GM12864 (cell line): ENCODE measurements at regions not wholly inside any gene's neighbourhood (a gene's known extent, or its start where the extent isn't known, plus 50 kb on each side); places are given as distances from the start of the nearest gene placed in this dataset.
"Not testable (repeated sequence)": the region's sequence is repeated elsewhere in the genome, so short reads cannot be mapped to it uniquely, and the experiment has no call there.

Source experiments
- DNase-seq: peaks from one replicate; pipeline ENCODE4 v3.0.0-alpha.2; 2011; ENCODE audit warnings: low read depth
- H3K4me3 ChIP-seq: 2 replicates; pipeline ENCODE4 v1.5.1; 2011; ENCODE audit warnings: mild to moderate bottlenecking, low read depth, low read length, control low read depth
- CTCF ChIP-seq: IDR thresholded peaks from 2 replicates; pipeline ENCODE4 v1.5.1; 2011; ENCODE audit warnings: low read depth, mild to moderate bottlenecking, moderate library complexity, low read length, control low read depth, inconsistent platforms; ENCODE audit errors: missing control alignments

DNA sequence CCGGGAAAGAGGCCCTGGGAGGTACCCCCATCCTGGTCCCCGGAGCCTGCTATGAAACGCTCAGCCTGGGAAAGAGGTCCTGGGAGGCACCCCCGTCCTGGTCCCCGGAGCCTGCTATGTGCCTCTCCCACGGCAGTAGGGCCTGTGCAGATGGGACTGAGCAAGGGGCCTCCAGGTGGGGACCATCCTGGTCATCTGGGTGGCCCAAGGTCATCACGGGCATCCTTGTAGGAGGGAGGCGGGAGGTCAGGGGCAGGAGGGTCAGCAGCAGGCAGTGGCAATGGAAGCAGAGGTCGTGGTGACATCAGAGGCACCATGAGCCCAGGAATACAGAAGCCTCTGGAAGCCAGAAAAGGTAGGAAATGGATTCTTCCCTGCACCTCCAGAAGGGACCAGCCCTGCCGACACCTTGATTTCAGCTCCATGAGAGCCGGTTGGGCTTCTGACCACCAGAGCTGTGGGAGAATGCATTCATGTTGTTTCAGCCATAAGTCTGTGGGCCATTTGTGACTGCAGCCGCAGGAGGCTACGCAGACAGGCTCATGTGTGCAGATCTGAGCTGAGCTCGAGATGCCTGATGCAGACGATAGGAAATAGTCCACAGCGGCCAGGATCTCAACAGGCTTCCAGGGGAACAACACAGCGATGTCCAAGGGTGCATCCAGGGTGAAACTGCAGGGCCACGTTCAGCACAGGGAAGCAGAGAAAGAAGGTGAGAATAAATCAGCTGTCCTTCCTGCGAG, 190.7 kb downstream of the LAT start:
- H3K4me3 ChIP-seq, DNase-seq: not testable (repeated sequence)

DNA sequence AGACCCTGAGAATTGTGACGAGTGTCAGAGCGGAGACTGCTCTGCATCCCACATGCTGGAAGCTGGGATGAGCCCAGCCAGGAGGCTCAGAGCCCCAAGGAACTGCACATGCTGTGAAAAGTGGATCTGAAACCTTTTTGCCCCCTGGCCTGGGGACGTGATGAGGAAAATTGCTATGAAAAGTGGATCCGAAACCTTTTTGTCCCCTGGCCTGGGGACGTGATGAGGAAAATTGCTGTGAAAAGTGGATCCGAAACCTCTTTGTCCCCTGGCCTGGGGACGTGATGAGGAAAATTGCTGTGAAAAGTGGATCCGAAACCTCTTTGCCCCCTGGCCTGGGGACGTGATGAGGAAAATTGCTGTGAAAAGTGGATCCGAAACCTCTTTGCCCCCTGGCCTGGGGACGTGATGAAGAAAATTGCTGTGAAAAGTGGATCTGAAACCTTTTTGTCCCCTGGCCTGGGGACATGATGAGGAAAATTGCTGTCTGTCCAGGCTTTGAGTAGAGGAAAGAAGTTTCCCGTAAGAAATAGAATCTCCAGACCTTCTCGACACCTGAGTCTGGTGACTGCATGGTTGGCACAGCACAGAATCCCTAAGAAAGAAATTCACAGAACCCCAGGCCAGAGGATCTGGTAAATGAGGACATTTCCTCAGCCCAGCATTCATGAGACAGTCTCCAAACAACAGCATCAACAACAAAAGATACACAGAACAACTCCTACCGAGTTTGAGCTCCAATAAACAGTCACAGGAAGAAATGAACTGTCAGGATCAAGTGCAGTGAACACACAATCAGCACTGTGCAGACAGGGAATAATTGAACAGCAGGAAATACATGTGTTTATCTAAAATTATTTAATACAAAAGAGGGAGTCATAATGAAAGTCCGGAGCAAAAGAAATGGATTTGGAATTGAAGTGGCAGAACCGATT, 188.8 kb downstream of the LAT start:
- not testable (repeated sequence) for DNase-seq, H3K4me3 ChIP-seq

GRCh38 chr16:29172098-29172724, 187.4 kb downstream of the LAT start:
- not testable (repeated sequence) for H3K4me3 ChIP-seq, DNase-seq

DNA sequence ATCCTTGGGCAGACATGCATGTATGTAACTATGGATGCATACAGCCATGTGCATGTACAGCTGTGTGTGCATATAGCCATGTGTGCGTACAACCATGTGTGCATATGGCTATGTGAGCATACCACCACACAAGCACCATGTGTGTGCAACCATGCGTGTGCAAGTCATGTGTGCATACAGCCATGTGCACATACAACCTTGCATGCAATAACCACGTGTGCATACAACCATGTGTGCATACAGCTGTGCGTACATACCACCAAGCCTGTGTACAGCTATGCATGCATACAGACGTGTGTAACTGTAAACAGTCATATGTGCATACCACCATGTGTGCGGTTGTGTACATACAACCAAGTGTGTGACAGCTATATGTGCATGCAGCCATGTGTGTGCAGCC, 186.4 kb downstream of the LAT start:
- DNase-seq, H3K4me3 ChIP-seq: not testable (repeated sequence)

GRCh38 chr16:29170393-29171119, 185.7 kb downstream of the LAT start:
- H3K4me3 ChIP-seq, DNase-seq: not testable (repeated sequence)

GRCh38 chr16:29169295-29169994, 184.6 kb downstream of the LAT start:
- not testable (repeated sequence) for DNase-seq, H3K4me3 ChIP-seq

DNA sequence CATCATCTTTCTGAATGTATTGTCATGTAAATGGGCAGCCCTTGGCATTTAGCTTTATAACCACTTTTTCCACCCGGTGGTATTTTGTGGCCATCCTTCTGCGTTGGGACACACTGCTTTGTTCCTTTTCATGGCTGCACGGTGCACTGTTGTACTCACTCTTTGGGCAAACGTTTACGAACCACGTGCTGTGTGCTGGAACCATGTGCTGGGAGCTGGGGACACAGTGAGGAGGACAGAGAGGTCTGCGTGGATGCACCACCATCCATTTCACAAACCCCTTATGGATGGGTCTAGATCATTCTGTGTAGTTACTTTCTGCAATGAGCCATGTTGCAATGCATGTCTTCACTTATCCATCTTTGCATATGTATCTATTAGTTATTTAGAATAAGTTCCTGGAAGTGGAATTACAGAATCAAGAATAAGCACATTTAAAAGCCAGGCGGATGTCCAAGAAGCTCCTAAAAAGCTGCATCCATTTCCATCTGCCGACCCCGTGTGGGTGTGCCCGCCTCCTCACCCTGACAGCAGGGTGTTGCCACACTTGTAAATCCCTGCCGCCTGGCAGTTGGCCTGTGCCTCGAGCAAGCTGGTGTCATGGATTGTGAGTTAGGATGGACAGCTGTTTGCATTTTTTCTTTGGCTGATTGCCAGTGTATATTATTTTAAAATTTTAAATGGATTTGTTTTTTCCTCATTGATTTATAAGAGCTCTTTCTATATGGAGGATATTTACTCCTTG, 183.8 kb downstream of the LAT start:
- H3K4me3 ChIP-seq, DNase-seq: not testable (repeated sequence)

DNA sequence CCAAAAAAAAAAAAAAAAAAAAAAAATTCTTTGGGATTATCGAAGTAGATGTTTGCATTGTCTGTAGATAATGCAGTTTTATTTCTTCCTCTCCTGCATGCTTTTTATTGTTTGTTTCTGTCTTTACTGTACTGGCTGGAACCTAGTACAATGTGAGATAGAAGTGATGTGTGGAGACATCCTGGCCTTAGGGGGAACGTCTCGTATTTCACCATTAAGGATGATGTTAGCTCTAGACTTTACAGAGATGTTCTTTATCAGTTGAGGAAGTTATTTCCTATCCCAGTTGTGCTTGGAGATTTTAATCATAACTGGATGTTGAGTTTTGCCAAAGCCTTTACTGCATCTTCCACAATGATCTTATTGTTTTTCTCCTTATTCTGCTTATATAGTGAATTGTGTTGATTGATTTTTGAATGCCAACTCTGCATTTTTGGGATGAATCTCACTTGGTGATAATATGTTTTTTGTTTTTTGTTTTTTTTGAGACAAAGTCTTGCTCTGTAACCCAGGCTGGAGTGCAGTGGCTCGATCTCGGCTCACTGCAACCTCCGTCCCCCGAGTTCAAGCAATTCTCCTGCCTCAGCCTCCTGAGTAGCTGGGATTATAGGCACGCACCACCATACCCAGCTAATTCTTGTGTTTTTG, 179.7 kb downstream of the LAT start:
- DNase-seq, H3K4me3 ChIP-seq: not testable (repeated sequence)

DNA sequence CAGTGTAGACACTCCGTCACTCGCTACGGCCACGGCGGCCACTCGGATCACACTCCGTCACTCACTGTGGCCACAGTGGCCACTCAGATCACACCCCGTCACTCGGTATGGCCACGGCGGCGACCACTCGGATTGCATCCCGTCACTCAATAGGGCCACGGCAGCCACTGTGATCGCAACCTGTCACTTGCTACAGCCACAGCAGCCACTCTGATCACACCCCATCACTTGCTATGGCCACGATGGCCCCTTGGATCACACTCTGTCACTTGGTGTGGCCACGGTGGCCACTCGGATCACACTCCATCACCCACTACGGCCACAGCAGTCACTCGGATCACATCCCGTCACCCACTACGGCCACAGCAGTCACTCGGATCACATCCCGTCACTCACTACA, 175.3 kb downstream of the LAT start:
- H3K4me3 ChIP-seq, DNase-seq: not testable (repeated sequence)

GRCh38 chr16:29159603-29160002, 174.8 kb downstream of the LAT start:
- H3K4me3 ChIP-seq, DNase-seq: not testable (repeated sequence)

GRCh38 chr16:29158785-29159184, 173.9 kb downstream of the LAT start:
- TF ChIP-seq CTCF: no peak
- H3K4me3 ChIP-seq: no peak overlapping the region
- no peak for DNase-seq

DNA sequence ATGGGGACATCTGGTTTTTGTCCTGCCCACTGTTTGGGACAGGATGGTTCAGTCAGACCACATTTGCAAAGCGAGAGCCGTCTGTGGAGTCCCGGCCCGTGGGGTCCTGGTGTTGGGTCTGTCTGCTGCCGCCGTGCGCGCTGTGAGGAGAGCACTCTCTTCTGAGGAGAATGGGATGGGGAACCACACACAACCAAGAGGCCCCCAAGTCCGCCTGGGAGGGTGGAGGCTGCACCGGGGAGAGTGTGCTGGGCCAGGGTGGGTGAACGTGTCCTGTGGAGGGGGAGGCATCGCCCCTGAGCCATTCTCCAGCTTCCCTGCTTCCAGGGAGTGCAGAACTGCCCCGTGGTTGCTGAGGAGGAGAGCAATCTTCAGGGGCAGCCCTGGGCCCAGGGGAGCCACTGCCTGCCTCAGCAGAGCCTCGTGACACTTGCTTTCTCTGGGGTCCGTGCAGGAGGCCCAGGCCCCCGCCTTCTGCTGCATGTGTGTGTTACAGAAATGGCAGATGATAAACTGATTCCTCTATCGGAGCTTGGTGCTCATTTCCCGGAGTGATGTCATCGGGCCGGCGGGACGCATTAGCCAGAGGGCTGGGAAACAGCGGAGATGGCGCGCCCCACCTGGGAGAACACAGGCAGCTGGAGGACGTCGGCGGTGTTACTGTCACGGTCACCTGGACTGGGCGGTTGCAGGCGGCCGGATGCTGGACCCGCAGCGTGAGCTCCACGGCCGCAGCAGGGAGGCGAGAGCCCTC, 173.4 kb downstream of the LAT start:
- DNase-seq, H3K4me3 ChIP-seq: not testable (repeated sequence)

GRCh38 chr16:29157051-29157923, 172.4 kb downstream of the LAT start:
- DNase-seq, H3K4me3 ChIP-seq: not testable (repeated sequence)
